Smooth muscle cell (in vitro differentiated cells): ENCODE measurements at regions not wholly inside any gene's neighbourhood (a gene's known extent, or its start where the extent isn't known, plus 50 kb on each side); places are given as distances from the start of the nearest gene placed in this dataset.

Source experiments
- DNase-seq: peaks from one replicate; lab custom pipeline; 2025; ENCODE audit not compliant: unreplicated experiment; lab: John Stamatoyannopoulos, UW
- H2AFZ ChIP-seq: fragments of 200-600 bp; sonication (generic); 2 replicates; pipeline ENCODE4 v1.6.0; 2016; ENCODE audit warnings: antibody characterized with exemption, low read depth, mild to moderate bottlenecking
- H3F3A ChIP-seq: fragments of 200-600 bp; sonication (generic); 2 replicates; pipeline ENCODE4 v1.6.0; 2017; ENCODE audit warnings: antibody characterized with exemption, low read depth
- H3K27ac ChIP-seq: fragments of 200-600 bp; sonication (generic); 2 replicates; pipeline ENCODE4 v1.5.1; 2016; ENCODE audit warnings: low read depth, mild to moderate bottlenecking
- H3K27me3 ChIP-seq: fragments of 200-600 bp; sonication (generic); 2 replicates; pipeline ENCODE4 v1.6.1; 2016; ENCODE audit warnings: low read depth, mild to moderate bottlenecking
- H3K36me3 ChIP-seq: fragments of 200-600 bp; sonication (generic); 2 replicates; pipeline ENCODE4 v1.5.1; 2016; ENCODE audit warnings: low read depth
- H3K4me1 ChIP-seq: fragments of 200-600 bp; sonication (generic); 2 replicates; pipeline ENCODE4 v1.5.1; 2016; ENCODE audit warnings: low read depth
- H3K4me2 ChIP-seq: fragments of 200-600 bp; sonication (generic); 2 replicates; pipeline ENCODE4 v1.6.0; 2016; ENCODE audit warnings: mild to moderate bottlenecking
- H3K4me3 ChIP-seq: fragments of 200-600 bp; sonication (generic); 2 replicates; pipeline ENCODE4 v1.5.1; 2016; ENCODE audit warnings: mild to moderate bottlenecking
- H3K79me2 ChIP-seq: fragments of 200-600 bp; sonication (generic); 2 replicates; pipeline ENCODE4 v1.6.0; 2016; ENCODE audit warnings: low read depth, mild to moderate bottlenecking
- H3K9ac ChIP-seq: fragments of 200-600 bp; sonication (generic); 2 replicates; pipeline ENCODE4 v1.6.0; 2016; ENCODE audit warnings: low read depth
- H3K9me3 ChIP-seq: fragments of 200-600 bp; sonication (generic); replicated peaks from 2 replicates; pipeline ENCODE4 v1.5.1; 2016; ENCODE audit warnings: low read depth
- H4K20me1 ChIP-seq: fragments of 200-600 bp; sonication (generic); 2 replicates; pipeline ENCODE4 v1.6.0; 2016; ENCODE audit warnings: low read depth
- CTCF ChIP-seq: fragments of 200-600 bp; sonication (generic); IDR thresholded peaks from 2 replicates; pipeline ENCODE4 v1.5.1; 2017; ENCODE audit warnings: borderline replicate concordance, mild to moderate bottlenecking, antibody characterized with exemption; ENCODE audit not compliant: insufficient read depth, poor library complexity, severe bottlenecking
- WGBS: methylation state at CpG from one replicate; pipeline ENCODE4 v1.1.7; 2016; ENCODE audit warnings: low lambda C conversion rate; 5-methylcytosine and 5-hydroxymethylcytosine counted together

- Histone ChIP-seq H3K27me3 (peaks cover 13% of the 10 kb centered on the region), H3K4me1 (peaks cover 74% of the 10 kb centered on the region)
- 34% methylated on average over 6 of the region's 6 CpGs for WGBS
Measured at GRCh38 chr1:81308191-81308590, 492.5 kb upstream of the ADGRL2 start.

GRCh38 chr1:81307786-81308185 is 492.9 kb upstream of the ADGRL2 start:
- Histone ChIP-seq H4K20me1 (no peaks in the 10 kb centered on the region), H3K79me2 (no peaks in the 10 kb centered on the region), H3K9ac (no peak overlapping the region), H3K4me2 (peak overlapping the region; percentile 77), H3K27me3 (peaks cover 9% of the 10 kb centered on the region), H2AFZ (no peak overlapping the region), H3F3A (no peaks in the 10 kb centered on the region), H3K36me3 (no peaks in the 10 kb centered on the region), H3K27ac (no peak overlapping the region), H3K4me3 (peak overlapping the region; percentile 55), H3K4me1 (peaks cover 70% of the 10 kb centered on the region), H3K9me3 (no peaks in the 10 kb centered on the region)
- no peak for TF ChIP-seq CTCF
- 12% methylated on average over 5 of the region's 5 CpGs for WGBS
- no peak for DNase-seq

More at GRCh38 chr1:81308191-81308590, 492.5 kb upstream of the ADGRL2 start:
- no peak overlapping the region for H3K9ac ChIP-seq
- no peaks in the 10 kb centered on the region for H3F3A ChIP-seq
- no peaks in the 10 kb centered on the region for H3K79me2 ChIP-seq
- no peaks in the 10 kb centered on the region for H3K9me3 ChIP-seq
- no peaks in the 10 kb centered on the region for H3K36me3 ChIP-seq
- no peaks in the 10 kb centered on the region for H4K20me1 ChIP-seq
- H3K27ac ChIP-seq = no peak overlapping the region
- DNase-seq = no peak
- no peak overlapping the region for H2AFZ ChIP-seq
- no peak for TF ChIP-seq CTCF
- H3K4me2 ChIP-seq = peak overlapping the region; percentile 77
- peak overlapping the region; percentile 55 for H3K4me3 ChIP-seq

GRCh38 chr1:81305997-81306452 is 494.7 kb upstream of the ADGRL2 start:
- Histone ChIP-seq H3F3A (no peaks in the 10 kb centered on the region), H3K4me2 (peak overlapping the region; percentile 81), H3K36me3 (no peaks in the 10 kb centered on the region), H3K79me2 (no peaks in the 10 kb centered on the region), H3K27me3 (no peaks in the 10 kb centered on the region), H2AFZ (peak overlapping the region; percentile 63), H3K4me1 (peaks cover 54% of the 10 kb centered on the region), H3K27ac (no peak overlapping the region), H4K20me1 (no peaks in the 10 kb centered on the region), H3K9ac (no peak overlapping the region), H3K9me3 (no peaks in the 10 kb centered on the region), H3K4me3 (peak overlapping the region; percentile 55)
- WGBS = 5% methylated on average over 7 of the region's 7 CpGs
- peak; percentile 21 for TF ChIP-seq CTCF
- DNase-seq = no peak

- TF ChIP-seq CTCF = no peak
- Histone ChIP-seq H3F3A (no peaks in the 10 kb centered on the region), H3K9me3 (no peaks in the 10 kb centered on the region), H3K36me3 (no peaks in the 10 kb centered on the region), H3K4me1 (peaks cover 38% of the 10 kb centered on the region), H3K27me3 (no peaks in the 10 kb centered on the region), H4K20me1 (no peaks in the 10 kb centered on the region), H3K79me2 (no peaks in the 10 kb centered on the region), H2AFZ (no peak overlapping the region), H3K4me3 (no peak overlapping the region), H3K27ac (peak overlapping the region; percentile 58), H3K9ac (no peak overlapping the region), H3K4me2 (peak overlapping the region; percentile 71)
- DNase-seq = no peak
Measured at GRCh38 chr1:81304187-81304586, 496.5 kb upstream of the ADGRL2 start.
